Neural cell (in vitro differentiated cells): ENCODE measurements at regions not wholly inside any gene's neighbourhood (a gene's known extent, or its start where the extent isn't known, plus 50 kb on each side); places are given as distances from the start of the nearest gene placed in this dataset.

ENCODE experiments used
- EP300 ChIP-seq: fragments of 450-650 bp; conservative IDR thresholded peaks from 2 replicates; pipeline ENCODE4 v1.6.1; 2014; ENCODE audit warnings: antibody characterized with exemption, mild to moderate bottlenecking, moderate library complexity; ENCODE audit not compliant: poor library complexity, severe bottlenecking
- EZH2 ChIP-seq: fragments of 200-600, 300-800 bp; shearing (Covaris generic), sonication (generic); IDR thresholded peaks from 2 replicates; pipeline ENCODE4 v1.6.1; 2014; ENCODE audit warnings: antibody characterized with exemption, low read length, borderline replicate concordance, mild to moderate bottlenecking; ENCODE audit not compliant: insufficient read depth, poor library complexity, severe bottlenecking
- POLR2AphosphoS5 ChIP-seq: IDR thresholded peaks from 2 replicates; pipeline ENCODE4 v1.6.1; 2012
- TF ChIP-seq, protein P1 (sequence below): IDR thresholded peaks from 2 replicates; pipeline ENCODE4 v1.6.1; 2012; ENCODE audit warnings: borderline replicate concordance
- TF ChIP-seq, protein P2 (sequence below): fragments of 450-650 bp; IDR thresholded peaks from 2 replicates; pipeline ENCODE4 v1.5.1; 2014; ENCODE audit warnings: antibody characterized with exemption, mild to moderate bottlenecking, moderate library complexity; ENCODE audit not compliant: poor library complexity, severe bottlenecking

DNA sequence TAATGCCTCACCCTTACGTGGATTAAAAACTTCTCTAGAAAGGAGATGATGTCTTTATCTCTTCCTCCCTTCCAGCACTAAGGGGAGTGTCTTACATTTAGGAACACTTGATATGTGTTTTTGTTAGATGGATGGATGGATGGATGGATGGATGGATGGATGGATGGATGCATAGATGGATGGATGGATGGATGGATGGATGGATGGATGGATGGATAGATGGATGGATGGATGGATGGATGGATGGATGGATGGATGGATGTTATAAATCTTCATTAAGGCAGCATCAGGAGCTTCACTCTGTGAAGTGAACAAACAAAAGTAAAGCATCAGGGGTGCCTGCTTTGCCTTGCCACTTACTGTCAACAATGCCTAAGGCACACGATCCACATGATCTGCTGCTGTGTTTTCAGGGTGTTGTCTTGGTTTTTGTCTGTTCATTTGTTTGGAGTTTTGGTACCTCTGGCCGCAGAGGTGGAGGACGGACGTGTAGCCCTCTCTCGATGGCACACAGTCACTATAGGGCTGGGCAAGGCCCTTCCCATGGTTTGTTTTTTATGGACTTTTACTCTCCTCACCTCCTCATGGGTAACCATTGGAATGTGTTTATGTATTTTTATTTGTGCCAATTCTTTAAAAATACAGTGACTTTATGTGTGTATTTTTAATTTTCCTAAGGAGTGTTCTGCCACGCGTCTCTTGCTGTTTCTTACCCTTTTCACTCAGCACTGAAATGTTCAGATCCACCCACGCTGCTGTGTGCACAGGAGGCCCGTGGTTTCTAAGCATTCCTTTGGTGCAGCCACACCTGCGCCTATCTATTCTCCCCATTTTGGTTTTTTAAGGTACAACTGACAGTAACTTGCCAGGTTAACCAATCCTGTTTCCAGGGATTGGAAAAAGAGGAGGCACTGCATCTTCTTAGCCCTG is 91.8 kb upstream of the ENPP6 start:
- TF ChIP-seq POLR2AphosphoS5: no peak
- TF ChIP-seq EP300: no peak
- no peak for TF ChIP-seq EZH2
- TF ChIP-seq, protein P1, sequence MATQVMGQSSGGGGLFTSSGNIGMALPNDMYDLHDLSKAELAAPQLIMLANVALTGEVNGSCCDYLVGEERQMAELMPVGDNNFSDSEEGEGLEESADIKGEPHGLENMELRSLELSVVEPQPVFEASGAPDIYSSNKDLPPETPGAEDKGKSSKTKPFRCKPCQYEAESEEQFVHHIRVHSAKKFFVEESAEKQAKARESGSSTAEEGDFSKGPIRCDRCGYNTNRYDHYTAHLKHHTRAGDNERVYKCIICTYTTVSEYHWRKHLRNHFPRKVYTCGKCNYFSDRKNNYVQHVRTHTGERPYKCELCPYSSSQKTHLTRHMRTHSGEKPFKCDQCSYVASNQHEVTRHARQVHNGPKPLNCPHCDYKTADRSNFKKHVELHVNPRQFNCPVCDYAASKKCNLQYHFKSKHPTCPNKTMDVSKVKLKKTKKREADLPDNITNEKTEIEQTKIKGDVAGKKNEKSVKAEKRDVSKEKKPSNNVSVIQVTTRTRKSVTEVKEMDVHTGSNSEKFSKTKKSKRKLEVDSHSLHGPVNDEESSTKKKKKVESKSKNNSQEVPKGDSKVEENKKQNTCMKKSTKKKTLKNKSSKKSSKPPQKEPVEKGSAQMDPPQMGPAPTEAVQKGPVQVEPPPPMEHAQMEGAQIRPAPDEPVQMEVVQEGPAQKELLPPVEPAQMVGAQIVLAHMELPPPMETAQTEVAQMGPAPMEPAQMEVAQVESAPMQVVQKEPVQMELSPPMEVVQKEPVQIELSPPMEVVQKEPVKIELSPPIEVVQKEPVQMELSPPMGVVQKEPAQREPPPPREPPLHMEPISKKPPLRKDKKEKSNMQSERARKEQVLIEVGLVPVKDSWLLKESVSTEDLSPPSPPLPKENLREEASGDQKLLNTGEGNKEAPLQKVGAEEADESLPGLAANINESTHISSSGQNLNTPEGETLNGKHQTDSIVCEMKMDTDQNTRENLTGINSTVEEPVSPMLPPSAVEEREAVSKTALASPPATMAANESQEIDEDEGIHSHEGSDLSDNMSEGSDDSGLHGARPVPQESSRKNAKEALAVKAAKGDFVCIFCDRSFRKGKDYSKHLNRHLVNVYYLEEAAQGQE: no peak
- TF ChIP-seq, protein P2, sequence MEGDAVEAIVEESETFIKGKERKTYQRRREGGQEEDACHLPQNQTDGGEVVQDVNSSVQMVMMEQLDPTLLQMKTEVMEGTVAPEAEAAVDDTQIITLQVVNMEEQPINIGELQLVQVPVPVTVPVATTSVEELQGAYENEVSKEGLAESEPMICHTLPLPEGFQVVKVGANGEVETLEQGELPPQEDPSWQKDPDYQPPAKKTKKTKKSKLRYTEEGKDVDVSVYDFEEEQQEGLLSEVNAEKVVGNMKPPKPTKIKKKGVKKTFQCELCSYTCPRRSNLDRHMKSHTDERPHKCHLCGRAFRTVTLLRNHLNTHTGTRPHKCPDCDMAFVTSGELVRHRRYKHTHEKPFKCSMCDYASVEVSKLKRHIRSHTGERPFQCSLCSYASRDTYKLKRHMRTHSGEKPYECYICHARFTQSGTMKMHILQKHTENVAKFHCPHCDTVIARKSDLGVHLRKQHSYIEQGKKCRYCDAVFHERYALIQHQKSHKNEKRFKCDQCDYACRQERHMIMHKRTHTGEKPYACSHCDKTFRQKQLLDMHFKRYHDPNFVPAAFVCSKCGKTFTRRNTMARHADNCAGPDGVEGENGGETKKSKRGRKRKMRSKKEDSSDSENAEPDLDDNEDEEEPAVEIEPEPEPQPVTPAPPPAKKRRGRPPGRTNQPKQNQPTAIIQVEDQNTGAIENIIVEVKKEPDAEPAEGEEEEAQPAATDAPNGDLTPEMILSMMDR: no peak
